GM12878 (cell line): ENCODE measurements at regions not wholly inside any gene's neighbourhood (a gene's known extent, or its start where the extent isn't known, plus 50 kb on each side); places are given as distances from the start of the nearest gene placed in this dataset.

Experiments used
- EZH2 ChIP-seq: IDR thresholded peaks from 2 replicates; pipeline ENCODE4 v1.6.1; 2012; ENCODE audit warnings: low read depth, mild to moderate bottlenecking, control low read depth, inconsistent platforms, low read length, borderline replicate concordance; ENCODE audit not compliant: control insufficient read depth
- NRF1 ChIP-seq: conservative IDR thresholded peaks from 2 replicates; pipeline ENCODE4 v1.6.1; 2011; ENCODE audit warnings: mild to moderate bottlenecking, low read depth, low read length, improper control_type of control experiment
- RAD21 ChIP-seq: IDR thresholded peaks from 2 replicates; pipeline ENCODE4 v1.6.1; 2011; ENCODE audit warnings: mild to moderate bottlenecking, low read depth, low read length, moderate library complexity; ENCODE audit not compliant: insufficient read depth
- SREBF2 ChIP-seq: IDR thresholded peaks from 2 replicates; pipeline ENCODE4 v1.6.1; 2012; ENCODE audit warnings: mild to moderate bottlenecking, low read length
- TF ChIP-seq, protein P1 (sequence below): IDR thresholded peaks from 2 replicates; pipeline ENCODE4 v1.6.1; 2012; ENCODE audit warnings: low read depth, low read length, improper control_type of control experiment

DNA sequence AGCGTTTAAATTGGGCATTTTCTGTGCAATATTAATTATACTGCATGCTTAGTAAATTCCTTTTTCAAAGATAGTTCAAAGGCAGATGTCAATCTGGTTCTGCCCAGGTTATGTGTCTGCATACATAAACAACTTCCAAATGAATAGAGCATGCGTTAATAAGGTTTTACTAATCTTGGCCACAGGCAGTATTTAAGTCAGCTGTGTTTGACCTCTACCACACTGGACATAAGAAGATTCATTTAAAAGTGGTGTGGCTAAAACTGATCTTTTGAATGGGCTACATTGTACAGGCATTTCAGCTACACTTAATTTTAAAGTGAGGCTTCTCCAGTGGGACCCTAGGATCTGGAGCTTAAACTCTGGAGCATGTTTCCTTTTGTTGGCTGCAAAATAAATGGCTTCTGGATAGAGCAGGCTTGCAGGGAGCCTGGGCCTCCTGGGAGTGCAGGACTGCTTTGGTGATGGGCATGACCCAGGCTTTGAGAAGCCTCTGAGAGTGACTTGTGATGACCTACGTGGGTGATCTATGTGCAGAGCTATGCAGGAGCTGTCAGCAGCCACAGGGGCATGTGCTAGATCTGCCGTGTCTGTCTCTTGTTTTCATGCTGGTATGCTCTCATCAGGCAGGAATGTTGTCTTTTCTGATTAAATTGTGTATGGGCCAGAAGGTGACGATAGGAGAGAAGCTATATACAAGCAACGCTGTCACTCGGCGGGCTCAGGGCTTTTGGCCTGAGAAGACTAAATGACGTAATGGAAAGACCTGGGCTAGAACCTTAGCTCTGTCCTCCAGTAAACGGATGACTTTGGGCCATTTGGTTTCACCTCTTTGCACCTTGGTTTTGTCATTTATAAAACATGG, 331.2 kb downstream of the QKI start:
- TF ChIP-seq RAD21 (no peak), NRF1 (no peak), SREBF2 (no peak), EZH2 (no peak)
- TF ChIP-seq, protein P1, sequence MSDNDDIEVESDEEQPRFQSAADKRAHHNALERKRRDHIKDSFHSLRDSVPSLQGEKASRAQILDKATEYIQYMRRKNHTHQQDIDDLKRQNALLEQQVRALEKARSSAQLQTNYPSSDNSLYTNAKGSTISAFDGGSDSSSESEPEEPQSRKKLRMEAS = no peak
